GM23338 (cell line): ENCODE measurements at regions not wholly inside any gene's neighbourhood (a gene's known extent, or its start where the extent isn't known, plus 50 kb on each side); places are given as distances from the start of the nearest gene placed in this dataset.

Experiments used
- ATAC-seq: fragments of 200-7000 bp; cut with Tn5 transposase; 3 replicates; pipeline ENCODE4 v1.9.1; 2020
- DNase-seq: peaks from one replicate; pipeline ENCODE4 v3.0.0-alpha.2; 2015; ENCODE audit warnings: low spot score
- H2AFZ ChIP-seq: fragments of 200-600 bp; sonication (generic); 2 replicates; pipeline ENCODE4 v1.8.0; 2016; ENCODE audit warnings: antibody characterized with exemption, mild to moderate bottlenecking, moderate library complexity
- H3F3A ChIP-seq: fragments of 200-600 bp; sonication (generic); replicated peaks from 2 replicates; pipeline ENCODE4 v1.8.0; 2017; ENCODE audit warnings: antibody characterized with exemption, mixed run types, low read depth
- H3K27ac ChIP-seq: fragments of 200-600 bp; sonication (generic); 2 replicates; pipeline ENCODE4 v1.6.1; 2016; ENCODE audit warnings: low read depth
- H3K27me3 ChIP-seq: fragments of 200-600 bp; sonication (generic); 2 replicates; pipeline ENCODE4 v1.8.0; 2016; ENCODE audit warnings: mild to moderate bottlenecking, mixed run types, moderate library complexity; ENCODE audit not compliant: insufficient read depth
- H3K36me3 ChIP-seq: fragments of 200-600 bp; sonication (generic); 2 replicates; pipeline ENCODE4 v1.8.0; 2016; ENCODE audit warnings: mild to moderate bottlenecking; ENCODE audit not compliant: insufficient read depth
- H3K4me1 ChIP-seq: fragments of 200-600 bp; sonication (generic); 2 replicates; pipeline ENCODE4 v1.8.0; 2016; ENCODE audit warnings: mild to moderate bottlenecking, moderate library complexity; ENCODE audit not compliant: insufficient read depth
- H3K4me2 ChIP-seq: fragments of 200-600 bp; sonication (generic); 2 replicates; pipeline ENCODE4 v1.7.1; 2017; ENCODE audit warnings: mixed run types
- H3K4me3 ChIP-seq: fragments of 200-600 bp; sonication (generic); 2 replicates; pipeline ENCODE4 v1.6.1; 2016; ENCODE audit warnings: mixed run types
- H3K79me2 ChIP-seq: fragments of 200-600 bp; sonication (generic); replicated peaks from 2 replicates; pipeline ENCODE4 v1.8.0; 2017; ENCODE audit warnings: mild to moderate bottlenecking; ENCODE audit not compliant: insufficient read depth
- H3K9me2 ChIP-seq: fragments of 200-600 bp; sonication (generic); 2 replicates; pipeline ENCODE4 v1.8.0; 2017; ENCODE audit not compliant: insufficient read depth
- H4K20me1 ChIP-seq: fragments of 200-600 bp; sonication (generic); replicated peaks from 2 replicates; pipeline ENCODE4 v1.8.0; 2017; ENCODE audit warnings: mild to moderate bottlenecking; ENCODE audit not compliant: insufficient read depth
- H3K27ac Mint-ChIP-seq: 2 replicates; pipeline ENCODE4 v1.8.0; 2020; ENCODE audit warnings: inconsistent platforms, mild to moderate bottlenecking, moderate library complexity, mixed read lengths
- H3K27me3 Mint-ChIP-seq: 3 replicates; pipeline ENCODE4 v1.8.0; 2022; ENCODE audit warnings: low read depth, mild to moderate bottlenecking, moderate library complexity, mixed read lengths, inconsistent platforms; ENCODE audit not compliant: insufficient read depth, poor library complexity
- H3K36me3 Mint-ChIP-seq: 3 replicates; pipeline ENCODE4 v1.8.0; 2021; ENCODE audit warnings: low read depth, mild to moderate bottlenecking, inconsistent platforms, moderate library complexity, mixed read lengths
- H3K4me1 Mint-ChIP-seq: 3 replicates; pipeline ENCODE4 v1.8.0; 2020; ENCODE audit warnings: mild to moderate bottlenecking, inconsistent platforms, mixed read lengths
- H3K4me3 Mint-ChIP-seq: 3 replicates; pipeline ENCODE4 v1.8.0; 2021; ENCODE audit warnings: moderate library complexity, mild to moderate bottlenecking, inconsistent platforms, mixed read lengths
- H3K9me3 Mint-ChIP-seq: 3 replicates; pipeline ENCODE4 v1.8.0; 2020; ENCODE audit warnings: moderate library complexity, mild to moderate bottlenecking, inconsistent platforms, mixed read lengths
- CREB1 ChIP-seq: fragments of 250-450 bp; sonication (Bioruptor Pico); IDR thresholded peaks from 2 replicates; pipeline ENCODE4 v1.5.0; 2020; ENCODE audit warnings: low read depth, mild to moderate bottlenecking, moderate library complexity
- EZH2 ChIP-seq: fragments of 200-600 bp; sonication (generic); IDR thresholded peaks from one replicate; pipeline ENCODE4 v1.8.0; 2017; ENCODE audit warnings: antibody characterized with exemption, mild to moderate bottlenecking, low read depth; ENCODE audit not compliant: unreplicated experiment
- EZH2phosphoT487 ChIP-seq: fragments of 200-600 bp; sonication (generic); IDR thresholded peaks from one replicate; pipeline ENCODE4 v1.8.1; 2018; ENCODE audit warnings: antibody characterized with exemption; ENCODE audit not compliant: unreplicated experiment
- REST ChIP-seq: IDR thresholded peaks from one replicate; pipeline ENCODE4 v1.6.1; 2018; ENCODE audit warnings: antibody characterized with exemption; ENCODE audit not compliant: unreplicated experiment
- STAT1 ChIP-seq: IDR thresholded peaks from one replicate; pipeline ENCODE4 v1.6.1; 2016; ENCODE audit warnings: antibody characterized with exemption; ENCODE audit not compliant: unreplicated experiment
- ZNF462 ChIP-seq: fragments of 250-450 bp; sonication (Bioruptor Pico); IDR thresholded peaks from 2 replicates; pipeline ENCODE4 v1.5.0; 2020; ENCODE audit warnings: mild to moderate bottlenecking, moderate library complexity
- TF ChIP-seq, protein P1 (sequence below), 2 experiments: fragments of 200-600 bp in 1 of 2; sonication (generic) in 1 of 2; conservative IDR thresholded peaks; 2 replicates each; pipeline versions ENCODE4 v1.5.1 to v1.6.1; 2016 to 2017; ENCODE audit warnings: antibody characterized with exemption in 2 of 2, low read depth in 2 of 2, mild to moderate bottlenecking in 2 of 2, moderate library complexity in 1 of 2

- H3K4me2 ChIP-seq, result no peak overlapping the region
- Mint-ChIP-seq H3K4me1 (no peaks in the 10 kb centered on the region), H3K9me3 (peaks cover 51% of the 10 kb centered on the region), H3K27ac (no peak overlapping the region), H3K27me3 (peaks cover 4% of the 10 kb centered on the region), H3K4me3 (no peak overlapping the region), H3K36me3 (peaks cover 20% of the 10 kb centered on the region)
- H4K20me1 ChIP-seq, result no peaks in the 10 kb centered on the region
- H3K9me2 ChIP-seq, result no peaks in the 10 kb centered on the region
- no peak overlapping the region for H3K27ac ChIP-seq
- H3F3A ChIP-seq, result no peaks in the 10 kb centered on the region
- H3K4me3 ChIP-seq, result no peak overlapping the region
- H3K27me3 ChIP-seq, result 0 out of 2 replicates have a peak, but pooled peaks cover 3% of the 10 kb centered on the region
- no peaks in the 10 kb centered on the region for H3K79me2 ChIP-seq
- ATAC-seq (no peak), DNase-seq (no peak)
- no peak for TF ChIP-seq CREB1 (CRISPR knock-in tag)
- TF ChIP-seq, protein P1, sequence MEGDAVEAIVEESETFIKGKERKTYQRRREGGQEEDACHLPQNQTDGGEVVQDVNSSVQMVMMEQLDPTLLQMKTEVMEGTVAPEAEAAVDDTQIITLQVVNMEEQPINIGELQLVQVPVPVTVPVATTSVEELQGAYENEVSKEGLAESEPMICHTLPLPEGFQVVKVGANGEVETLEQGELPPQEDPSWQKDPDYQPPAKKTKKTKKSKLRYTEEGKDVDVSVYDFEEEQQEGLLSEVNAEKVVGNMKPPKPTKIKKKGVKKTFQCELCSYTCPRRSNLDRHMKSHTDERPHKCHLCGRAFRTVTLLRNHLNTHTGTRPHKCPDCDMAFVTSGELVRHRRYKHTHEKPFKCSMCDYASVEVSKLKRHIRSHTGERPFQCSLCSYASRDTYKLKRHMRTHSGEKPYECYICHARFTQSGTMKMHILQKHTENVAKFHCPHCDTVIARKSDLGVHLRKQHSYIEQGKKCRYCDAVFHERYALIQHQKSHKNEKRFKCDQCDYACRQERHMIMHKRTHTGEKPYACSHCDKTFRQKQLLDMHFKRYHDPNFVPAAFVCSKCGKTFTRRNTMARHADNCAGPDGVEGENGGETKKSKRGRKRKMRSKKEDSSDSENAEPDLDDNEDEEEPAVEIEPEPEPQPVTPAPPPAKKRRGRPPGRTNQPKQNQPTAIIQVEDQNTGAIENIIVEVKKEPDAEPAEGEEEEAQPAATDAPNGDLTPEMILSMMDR (conservative IDR thresholded peaks at IDR 0.05; ENCODE audit: low read depth in 2 of 2), result no peak
- no peak for TF ChIP-seq REST
- no peak for TF ChIP-seq EZH2
- no peak for TF ChIP-seq ZNF462 (CRISPR knock-in tag)
- no peak for TF ChIP-seq STAT1
- TF ChIP-seq EZH2phosphoT487, result no peak
- H3K36me3 ChIP-seq, result no peaks in the 10 kb centered on the region
- no peaks in the 10 kb centered on the region for H3K4me1 ChIP-seq
- no peak overlapping the region for H2AFZ ChIP-seq
Observed at GRCh38 chr19:37306383-37306963, 64.4 kb upstream of the ZNF527 start.
